Mucosa of descending colon (tissue), 3 donors: ENCODE measurements at regions not wholly inside any gene's neighbourhood (a gene's known extent, or its start where the extent isn't known, plus 50 kb on each side); places are given as distances from the start of the nearest gene placed in this dataset.
"Not testable (repeated sequence)": the region's sequence is repeated elsewhere in the genome, so short reads cannot be mapped to it uniquely, and the experiment has no call there.

Source experiments
- ATAC-seq: fragments of 200-7000 bp; cut with Tn5 transposase; one replicate; pipeline ENCODE4 v1.9.1; 2020; ENCODE audit warnings: mild to moderate bottlenecking, moderate library complexity
- DNase-seq, 3 donors: peaks; one replicate each; pipeline ENCODE4 v3.0.0-alpha.2; 2020
- H3K36me3 ChIP-seq: fragments of 200-600 bp; one replicate; pipeline ENCODE4 v1.8.0; 2021; ENCODE audit warnings: low read depth, mild to moderate bottlenecking
- H3K4me1 ChIP-seq: fragments of 200-600 bp; one replicate; pipeline ENCODE4 v1.8.0; 2021; ENCODE audit warnings: low read depth, mild to moderate bottlenecking
- H3K4me3 ChIP-seq: fragments of 200-600 bp; one replicate; pipeline ENCODE4 v1.8.0; 2021; ENCODE audit warnings: mild to moderate bottlenecking
- H3K9me3 ChIP-seq: fragments of 200-600 bp; one replicate; pipeline ENCODE4 v1.8.0; 2021; ENCODE audit warnings: mild to moderate bottlenecking
- intact Hi-C, 2 donors: fragments of 100-400 bp; cut with DNase I in 1 of 2; cut with micrococcal nuclease in 1 of 2; formaldehyde crosslinking; loops; one replicate each; pipeline versions ENCODE4 v1.11.0 to v1.11.1; 2022; cut with DNase I, micrococcal nuclease
- TF ChIP-seq, protein P1 (sequence below): fragments of 200-600 bp; IDR thresholded peaks from one replicate; pipeline ENCODE4 v1.8.0; 2022; ENCODE audit warnings: antibody characterized with exemption, mild to moderate bottlenecking
- donor health status: DM: no; HTN: no; CAD: no; lungs with moderate emphysema.
- donor health status: DM: no; HTN: no; CAD: no.
- donor health status: DM: no; HTN: yes; CAD: no.

- Histone ChIP-seq H3K9me3 (no peaks in the 10 kb centered on the region), H3K36me3 (no peaks in the 10 kb centered on the region), H3K4me1 (no peaks in the 10 kb centered on the region), H3K4me3 (no peak overlapping the region)
- TF ChIP-seq, protein P1, sequence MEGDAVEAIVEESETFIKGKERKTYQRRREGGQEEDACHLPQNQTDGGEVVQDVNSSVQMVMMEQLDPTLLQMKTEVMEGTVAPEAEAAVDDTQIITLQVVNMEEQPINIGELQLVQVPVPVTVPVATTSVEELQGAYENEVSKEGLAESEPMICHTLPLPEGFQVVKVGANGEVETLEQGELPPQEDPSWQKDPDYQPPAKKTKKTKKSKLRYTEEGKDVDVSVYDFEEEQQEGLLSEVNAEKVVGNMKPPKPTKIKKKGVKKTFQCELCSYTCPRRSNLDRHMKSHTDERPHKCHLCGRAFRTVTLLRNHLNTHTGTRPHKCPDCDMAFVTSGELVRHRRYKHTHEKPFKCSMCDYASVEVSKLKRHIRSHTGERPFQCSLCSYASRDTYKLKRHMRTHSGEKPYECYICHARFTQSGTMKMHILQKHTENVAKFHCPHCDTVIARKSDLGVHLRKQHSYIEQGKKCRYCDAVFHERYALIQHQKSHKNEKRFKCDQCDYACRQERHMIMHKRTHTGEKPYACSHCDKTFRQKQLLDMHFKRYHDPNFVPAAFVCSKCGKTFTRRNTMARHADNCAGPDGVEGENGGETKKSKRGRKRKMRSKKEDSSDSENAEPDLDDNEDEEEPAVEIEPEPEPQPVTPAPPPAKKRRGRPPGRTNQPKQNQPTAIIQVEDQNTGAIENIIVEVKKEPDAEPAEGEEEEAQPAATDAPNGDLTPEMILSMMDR: no peak
- ATAC-seq (no peak), DNase-seq (no peak)
- intact Hi-C loops: no loop called here
These were observed 110.3 kb downstream of the C17orf67 start for GRCh38 chr17:56723421-56723820.

GRCh38 chr17:56724664-56725063 is 109.1 kb downstream of the C17orf67 start:
- H3K36me3 ChIP-seq: no peaks in the 10 kb centered on the region
- no peak for ATAC-seq
- DNase-seq: no peak
- no peaks in the 10 kb centered on the region for H3K9me3 ChIP-seq
- H3K4me3 ChIP-seq: no peak overlapping the region
- no peaks in the 10 kb centered on the region for H3K4me1 ChIP-seq
- TF ChIP-seq, protein P1: no peak
- intact Hi-C loops: no loop called here

GRCh38 chr17:56725144-56725543 is 108.6 kb downstream of the C17orf67 start:
- H3K9me3 ChIP-seq: no peaks in the 10 kb centered on the region
- no peaks in the 10 kb centered on the region for H3K36me3 ChIP-seq
- no peaks in the 10 kb centered on the region for H3K4me1 ChIP-seq
- no peak for DNase-seq
- no peak for ATAC-seq
- TF ChIP-seq, protein P1: no peak
- H3K4me3 ChIP-seq: no peak overlapping the region
- intact Hi-C loops: no loop called here

GRCh38 chr17:56727876-56728617 is 105.7 kb downstream of the C17orf67 start:
- DNase-seq (no peak), ATAC-seq (no peak)
- Histone ChIP-seq H3K9me3 (no peaks in the 10 kb centered on the region), H3K4me3 (no peak overlapping the region), H3K4me1 (no peaks in the 10 kb centered on the region), H3K36me3 (no peaks in the 10 kb centered on the region)
- TF ChIP-seq, protein P1: no peak
- intact Hi-C loops: no loop called here

DNA sequence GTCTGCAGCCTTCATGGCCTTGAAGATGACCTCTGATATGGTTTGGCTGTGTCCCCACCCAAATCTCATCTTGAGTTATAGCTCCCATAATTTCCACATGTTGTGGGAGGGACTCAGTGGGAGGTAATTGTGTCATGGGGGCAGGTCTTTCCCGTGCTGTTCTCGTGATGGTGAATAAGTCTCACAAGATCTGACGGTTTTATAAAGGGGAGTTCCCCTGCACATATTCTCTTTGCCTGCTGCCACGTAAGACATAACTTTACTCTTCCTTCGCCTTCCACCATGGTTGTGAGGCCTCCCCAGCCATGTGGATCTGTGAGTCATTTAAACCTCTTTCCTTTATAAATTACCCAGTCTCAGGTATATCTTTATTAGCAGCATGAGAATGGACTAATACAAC is 102.6 kb downstream of the C17orf67 start:
- ATAC-seq, H3K4me3 ChIP-seq, H3K4me1 ChIP-seq, H3K9me3 ChIP-seq, H3K36me3 ChIP-seq, intact Hi-C loops, DNase-seq: not testable (repeated sequence)

GRCh38 chr17:56733833-56734232 is 99.9 kb downstream of the C17orf67 start:
- DNase-seq (no peak), ATAC-seq (no peak)
- Histone ChIP-seq H3K36me3 (no peaks in the 10 kb centered on the region), H3K9me3 (no peaks in the 10 kb centered on the region), H3K4me1 (no peaks in the 10 kb centered on the region), H3K4me3 (no peak overlapping the region)
- TF ChIP-seq, protein P1: no peak
- intact Hi-C loops: no loop called here
